ENCODE measurements at regions not wholly inside any gene's neighbourhood (a gene's known extent, or its start where the extent isn't known, plus 50 kb on each side); places are given as distances from the start of the nearest gene placed in this dataset.

DNA sequence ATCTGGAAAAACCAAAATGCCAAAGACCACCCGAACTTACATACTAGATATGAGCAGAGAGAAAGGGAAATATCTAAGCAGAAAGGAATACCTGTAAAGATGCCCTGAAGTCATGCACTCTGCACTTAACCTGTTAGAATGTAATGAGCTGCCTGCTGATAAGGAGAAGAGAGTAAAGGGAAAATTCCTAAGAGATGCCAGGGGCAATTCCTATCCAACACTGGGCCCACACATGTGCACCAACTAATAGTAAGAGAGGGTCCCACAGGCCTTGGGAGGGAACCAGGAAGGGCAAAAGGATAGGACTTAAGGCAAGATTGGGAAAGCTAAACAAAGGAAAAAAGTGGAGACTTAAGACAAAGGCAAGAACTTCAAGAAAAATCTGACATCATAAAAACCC lies 189.5 kb downstream of the NSUN3 start:
- H3K27me3 Mint-ChIP-seq (ENCODE audit: low read depth) = no peaks in the 10 kb centered on the region
- H3K36me3 Mint-ChIP-seq = no peaks in the 10 kb centered on the region
- H3K9me3 Mint-ChIP-seq = no peaks in the 10 kb centered on the region
- 0 out of 2 replicates have a peak overlapping the region, but pooled peaks have one; percentile 0 for H3K27ac Mint-ChIP-seq
- DNase-seq (ENCODE audit: low spot score) = no peak
- no peak overlapping the region for H3K4me3 Mint-ChIP-seq
- POLR2A ChIA-PET = no interaction called here
- H3K4me1 Mint-ChIP-seq = peaks cover 45% of the 10 kb centered on the region
- CTCF ChIA-PET = interaction anchor here (0.9 kb wide), 1 partner anchor 84 kb away, joined by 3 read pairs; no protein-coding TSS in a partner anchor
- ATAC-seq = peak; percentile 79
- TF ChIP-seq GRHL2 (CRISPR knock-in tag; IDR thresholded peaks at IDR 0.05; ENCODE audit: insufficient replicate concordance, severe bottlenecking) (no peak), IRF2 (CRISPR knock-in tag; IDR thresholded peaks at IDR 0.05; ENCODE audit: borderline replicate concordance, low read depth) (no peak), ZNF219 (CRISPR knock-in tag; IDR thresholded peaks at IDR 0.05; ENCODE audit: borderline replicate concordance) (no peak), NR1H2 (CRISPR knock-in tag; IDR thresholded peaks at IDR 0.05) (no peak), AFF4 (CRISPR knock-in tag; IDR thresholded peaks at IDR 0.05; ENCODE audit: borderline replicate concordance) (no peak), KAT7 (CRISPR knock-in tag; IDR thresholded peaks at IDR 0.05; ENCODE audit: borderline replicate concordance) (no peak), E2F1 (CRISPR knock-in tag; IDR thresholded peaks at IDR 0.05) (no peak), ESRRA (CRISPR knock-in tag; IDR thresholded peaks at IDR 0.05; ENCODE audit: borderline replicate concordance) (no peak), ZMAT4 (CRISPR knock-in tag; IDR thresholded peaks at IDR 0.05) (no peak), ZNF512 (CRISPR knock-in tag; IDR thresholded peaks at IDR 0.05; ENCODE audit: borderline replicate concordance) (no peak), ZNF425 (CRISPR knock-in tag; conservative IDR thresholded peaks at IDR 0.05) (no peak), ZNF532 (CRISPR knock-in tag; IDR thresholded peaks at IDR 0.05; ENCODE audit: borderline replicate concordance) (no peak), MYBL2 (CRISPR knock-in tag; IDR thresholded peaks at IDR 0.05) (no peak), NFYB (CRISPR knock-in tag; conservative IDR thresholded peaks at IDR 0.05; ENCODE audit: low read depth) (no peak), SP1 (CRISPR knock-in tag; conservative IDR thresholded peaks at IDR 0.05) (no peak), SMAD4 (CRISPR knock-in tag; IDR thresholded peaks at IDR 0.05) (no peak), RELA (CRISPR knock-in tag; IDR thresholded peaks at IDR 0.05; ENCODE audit: borderline replicate concordance) (no peak)
- TF ChIP-seq, protein P1, sequence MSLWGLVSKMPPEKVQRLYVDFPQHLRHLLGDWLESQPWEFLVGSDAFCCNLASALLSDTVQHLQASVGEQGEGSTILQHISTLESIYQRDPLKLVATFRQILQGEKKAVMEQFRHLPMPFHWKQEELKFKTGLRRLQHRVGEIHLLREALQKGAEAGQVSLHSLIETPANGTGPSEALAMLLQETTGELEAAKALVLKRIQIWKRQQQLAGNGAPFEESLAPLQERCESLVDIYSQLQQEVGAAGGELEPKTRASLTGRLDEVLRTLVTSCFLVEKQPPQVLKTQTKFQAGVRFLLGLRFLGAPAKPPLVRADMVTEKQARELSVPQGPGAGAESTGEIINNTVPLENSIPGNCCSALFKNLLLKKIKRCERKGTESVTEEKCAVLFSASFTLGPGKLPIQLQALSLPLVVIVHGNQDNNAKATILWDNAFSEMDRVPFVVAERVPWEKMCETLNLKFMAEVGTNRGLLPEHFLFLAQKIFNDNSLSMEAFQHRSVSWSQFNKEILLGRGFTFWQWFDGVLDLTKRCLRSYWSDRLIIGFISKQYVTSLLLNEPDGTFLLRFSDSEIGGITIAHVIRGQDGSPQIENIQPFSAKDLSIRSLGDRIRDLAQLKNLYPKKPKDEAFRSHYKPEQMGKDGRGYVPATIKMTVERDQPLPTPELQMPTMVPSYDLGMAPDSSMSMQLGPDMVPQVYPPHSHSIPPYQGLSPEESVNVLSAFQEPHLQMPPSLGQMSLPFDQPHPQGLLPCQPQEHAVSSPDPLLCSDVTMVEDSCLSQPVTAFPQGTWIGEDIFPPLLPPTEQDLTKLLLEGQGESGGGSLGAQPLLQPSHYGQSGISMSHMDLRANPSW (CRISPR knock-in tag; conservative IDR thresholded peaks at IDR 0.05; ENCODE audit: low read depth) = no peak
- TF ChIP-seq, protein P2, sequence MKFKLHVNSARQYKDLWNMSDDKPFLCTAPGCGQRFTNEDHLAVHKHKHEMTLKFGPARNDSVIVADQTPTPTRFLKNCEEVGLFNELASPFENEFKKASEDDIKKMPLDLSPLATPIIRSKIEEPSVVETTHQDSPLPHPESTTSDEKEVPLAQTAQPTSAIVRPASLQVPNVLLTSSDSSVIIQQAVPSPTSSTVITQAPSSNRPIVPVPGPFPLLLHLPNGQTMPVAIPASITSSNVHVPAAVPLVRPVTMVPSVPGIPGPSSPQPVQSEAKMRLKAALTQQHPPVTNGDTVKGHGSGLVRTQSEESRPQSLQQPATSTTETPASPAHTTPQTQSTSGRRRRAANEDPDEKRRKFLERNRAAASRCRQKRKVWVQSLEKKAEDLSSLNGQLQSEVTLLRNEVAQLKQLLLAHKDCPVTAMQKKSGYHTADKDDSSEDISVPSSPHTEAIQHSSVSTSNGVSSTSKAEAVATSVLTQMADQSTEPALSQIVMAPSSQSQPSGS (CRISPR knock-in tag; IDR thresholded peaks at IDR 0.05; ENCODE audit: borderline replicate concordance, low read depth) = no peak

All from WTC11 (cell line).